MCF 10A (cell line): ENCODE measurements at regions not wholly inside any gene's neighbourhood (a gene's known extent, or its start where the extent isn't known, plus 50 kb on each side); places are given as distances from the start of the nearest gene placed in this dataset.

Experiments used
- BruUV-seq: library from RNA; stranded (reverse); fragments of 400-500 nt; replicated peaks from 2 replicates; lab custom pipeline; 2021; lab: Mats Ljungman, UMichigan
- CTCF ChIA-PET: fragments of 300-600 bp; sonication (Branson Sonifier 250); formaldehyde crosslinking; extraction: SDS; loops from one replicate; lab custom pipeline; 2021; ENCODE audit warnings: antibody characterized with exemption, inconsistent platforms; lab: Yijun Ruan, JAX
- POLR2A ChIA-PET: fragments of 300-600, 350-650 bp; sonication (Branson Sonifier 250); formaldehyde crosslinking; extraction: SDS; loops from one replicate; lab custom pipeline; 2020; ENCODE audit warnings: antibody characterized with exemption, inconsistent platforms; lab: Yijun Ruan, JAX
- DNase-seq: peaks from one replicate; pipeline ENCODE4 v3.0.0-alpha.2; 2018; ENCODE audit not compliant: unreplicated experiment
- H3K27ac Mint-ChIP-seq: one replicate; pipeline ENCODE4 v1.8.0; 2022; ENCODE audit warnings: mild to moderate bottlenecking, low read depth, mixed read lengths; ENCODE audit not compliant: unreplicated experiment
- H3K27me3 Mint-ChIP-seq: one replicate; pipeline ENCODE4 v1.8.0; 2022; ENCODE audit warnings: mixed read lengths; ENCODE audit not compliant: insufficient read depth, unreplicated experiment
- H3K36me3 Mint-ChIP-seq: one replicate; pipeline ENCODE4 v1.8.0; 2022; ENCODE audit warnings: mild to moderate bottlenecking, moderate library complexity, mixed read lengths; ENCODE audit not compliant: insufficient read depth, unreplicated experiment
- H3K4me1 Mint-ChIP-seq: one replicate; pipeline ENCODE4 v1.8.0; 2022; ENCODE audit warnings: mixed read lengths; ENCODE audit not compliant: insufficient read depth, unreplicated experiment
- H3K4me3 Mint-ChIP-seq: one replicate; pipeline ENCODE4 v1.8.0; 2022; ENCODE audit warnings: mild to moderate bottlenecking, moderate library complexity, mixed read lengths; ENCODE audit not compliant: unreplicated experiment
- H3K9me3 Mint-ChIP-seq: one replicate; pipeline ENCODE4 v1.8.0; 2022; ENCODE audit warnings: mixed read lengths; ENCODE audit not compliant: unreplicated experiment
- intact Hi-C: fragments of 100-400 bp; cut with micrococcal nuclease; formaldehyde crosslinking; loops from 2 replicates; pipeline ENCODE4 v1.14.1; 2022
- TF ChIP-seq, protein P1 (sequence below): fragments of 200-600 bp; IDR thresholded peaks from one replicate; pipeline ENCODE4 v1.8.0; 2022; ENCODE audit warnings: antibody characterized with exemption, mild to moderate bottlenecking; ENCODE audit not compliant: unreplicated experiment

DNA sequence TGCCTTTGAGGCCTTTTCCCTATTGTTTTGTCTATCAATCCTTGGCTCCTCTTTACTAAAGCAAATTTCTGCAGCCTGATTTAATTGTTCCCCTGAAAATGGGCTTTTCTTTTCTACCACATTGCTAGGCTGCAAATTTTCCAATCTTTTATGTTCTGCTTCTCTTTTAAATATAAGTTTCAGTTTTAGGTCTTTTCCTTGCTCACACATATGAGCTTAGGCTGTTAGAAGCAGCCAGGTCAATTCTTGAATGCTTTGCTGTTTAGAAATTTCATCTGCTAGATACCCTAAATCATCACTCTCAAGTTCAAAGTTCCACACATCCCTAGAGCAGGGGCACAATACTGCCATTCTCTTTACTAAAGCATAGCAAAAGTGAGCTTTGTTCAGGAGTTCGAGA is 159.6 kb downstream of the ARL4A start:
- H3K27ac Mint-ChIP-seq = no peak overlapping the region
- no peaks in the 10 kb centered on the region for H3K4me1 Mint-ChIP-seq
- intact Hi-C loops = no loop called here
- TF ChIP-seq, protein P1, sequence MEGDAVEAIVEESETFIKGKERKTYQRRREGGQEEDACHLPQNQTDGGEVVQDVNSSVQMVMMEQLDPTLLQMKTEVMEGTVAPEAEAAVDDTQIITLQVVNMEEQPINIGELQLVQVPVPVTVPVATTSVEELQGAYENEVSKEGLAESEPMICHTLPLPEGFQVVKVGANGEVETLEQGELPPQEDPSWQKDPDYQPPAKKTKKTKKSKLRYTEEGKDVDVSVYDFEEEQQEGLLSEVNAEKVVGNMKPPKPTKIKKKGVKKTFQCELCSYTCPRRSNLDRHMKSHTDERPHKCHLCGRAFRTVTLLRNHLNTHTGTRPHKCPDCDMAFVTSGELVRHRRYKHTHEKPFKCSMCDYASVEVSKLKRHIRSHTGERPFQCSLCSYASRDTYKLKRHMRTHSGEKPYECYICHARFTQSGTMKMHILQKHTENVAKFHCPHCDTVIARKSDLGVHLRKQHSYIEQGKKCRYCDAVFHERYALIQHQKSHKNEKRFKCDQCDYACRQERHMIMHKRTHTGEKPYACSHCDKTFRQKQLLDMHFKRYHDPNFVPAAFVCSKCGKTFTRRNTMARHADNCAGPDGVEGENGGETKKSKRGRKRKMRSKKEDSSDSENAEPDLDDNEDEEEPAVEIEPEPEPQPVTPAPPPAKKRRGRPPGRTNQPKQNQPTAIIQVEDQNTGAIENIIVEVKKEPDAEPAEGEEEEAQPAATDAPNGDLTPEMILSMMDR = no peak
- no peak for DNase-seq
- no peak overlapping the region for H3K4me3 Mint-ChIP-seq
- H3K36me3 Mint-ChIP-seq = no peaks in the 10 kb centered on the region
- ChIA-PET CTCF (interaction anchor here (0.7 to 1.0 kb wide), 2 partner anchors 39 to 416 kb away, joined by 3 read pairs; no protein-coding TSS in a partner anchor), POLR2A (no interaction called here)
- BruUV-seq = no TSS peak
- peaks cover 8% of the 10 kb centered on the region for H3K9me3 Mint-ChIP-seq
- H3K27me3 Mint-ChIP-seq = no peaks in the 10 kb centered on the region

DNA sequence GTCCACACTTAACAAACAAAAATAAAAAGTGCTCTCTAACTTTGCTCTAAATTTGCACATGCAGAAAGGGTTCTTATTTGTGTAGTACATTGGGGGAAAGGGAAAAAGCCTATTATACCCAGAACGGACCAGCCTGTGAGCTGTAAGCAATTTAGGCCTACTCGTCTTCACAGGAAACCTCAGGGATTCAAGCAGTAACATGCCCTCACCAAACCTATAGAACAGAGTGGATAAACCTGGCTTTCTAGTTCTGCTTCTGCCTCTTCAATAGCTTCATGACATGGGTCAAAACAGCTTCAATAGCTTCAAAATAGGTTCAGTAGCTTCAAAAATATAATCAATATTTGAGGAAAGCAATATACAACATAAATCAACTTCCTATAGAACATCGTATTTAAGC is 163.7 kb downstream of the ARL4A start:
- no peak for DNase-seq
- Mint-ChIP-seq H3K4me3 (no peak overlapping the region), H3K9me3 (no peaks in the 10 kb centered on the region), H3K27ac (no peak overlapping the region), H3K27me3 (no peaks in the 10 kb centered on the region), H3K4me1 (no peaks in the 10 kb centered on the region), H3K36me3 (no peaks in the 10 kb centered on the region)
- CTCF ChIA-PET = no interaction called here
- POLR2A ChIA-PET = interaction anchor here (0.6 to 1.0 kb wide), 3 partner anchors 16 to 104 kb away, joined by 3 to 4 read pairs (median 3); no protein-coding TSS in a partner anchor
- TF ChIP-seq, protein P1 = no peak
- no TSS peak for BruUV-seq
- intact Hi-C loops = no loop called here

DNA sequence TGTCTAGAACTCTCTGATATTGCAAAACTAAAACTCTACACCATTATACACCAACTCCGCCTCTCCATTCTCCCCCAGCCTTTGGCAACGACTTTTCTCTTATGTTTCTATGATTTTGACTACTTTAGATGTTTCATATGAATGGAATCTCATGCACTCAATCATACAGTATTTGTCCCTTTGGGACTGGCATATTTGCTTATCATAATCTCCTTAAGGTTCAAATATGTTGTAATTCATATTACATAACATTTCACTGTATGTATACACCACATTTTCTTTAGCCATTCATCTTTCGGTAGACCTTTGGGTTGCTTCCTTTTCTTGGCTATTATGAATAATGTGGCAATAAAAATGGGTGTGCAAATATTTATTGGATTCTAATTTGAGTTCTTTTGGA is 164.4 kb downstream of the ARL4A start:
- no peaks in the 10 kb centered on the region for H3K27me3 Mint-ChIP-seq
- H3K4me1 Mint-ChIP-seq = no peaks in the 10 kb centered on the region
- CTCF ChIA-PET = no interaction called here
- H3K36me3 Mint-ChIP-seq = no peaks in the 10 kb centered on the region
- no TSS peak for BruUV-seq
- TF ChIP-seq, protein P1 = no peak
- DNase-seq = peak; percentile 7
- H3K4me3 Mint-ChIP-seq = no peak overlapping the region
- no peak overlapping the region for H3K27ac Mint-ChIP-seq
- intact Hi-C loops = no loop called here
- POLR2A ChIA-PET = no interaction called here
- no peaks in the 10 kb centered on the region for H3K9me3 Mint-ChIP-seq

DNA sequence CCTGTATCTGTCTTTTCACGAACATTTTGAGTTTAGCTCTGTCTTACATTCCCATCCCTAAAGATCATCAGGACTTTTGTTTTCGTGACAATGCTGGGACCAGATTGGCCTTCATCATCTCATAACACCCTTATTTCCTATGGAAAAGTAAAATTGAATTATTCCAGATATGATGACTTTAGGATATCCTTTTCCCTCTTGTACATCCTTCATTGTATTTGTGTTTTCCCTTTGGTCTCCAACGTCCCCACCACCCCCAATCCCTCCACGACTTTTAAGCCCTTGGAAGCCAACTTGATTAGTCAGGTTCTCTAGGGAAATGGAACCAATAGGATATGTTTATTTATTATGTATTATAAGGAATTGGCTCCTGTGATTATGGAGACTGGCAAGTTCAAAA is 167.6 kb downstream of the ARL4A start:
- Mint-ChIP-seq H3K4me1 (no peaks in the 10 kb centered on the region), H3K4me3 (no peak overlapping the region), H3K27ac (no peak overlapping the region), H3K9me3 (no peaks in the 10 kb centered on the region), H3K27me3 (no peaks in the 10 kb centered on the region), H3K36me3 (no peaks in the 10 kb centered on the region)
- CTCF ChIA-PET = no interaction called here
- POLR2A ChIA-PET = interaction anchor here (1.0 kb wide), 1 partner anchor 14 kb away, joined by 3 read pairs; no protein-coding TSS in a partner anchor
- DNase-seq = no peak
- TF ChIP-seq, protein P1 = no peak
- no TSS peak for BruUV-seq
- intact Hi-C loops = no loop called here
